Ovary (tissue), 3 donors: ENCODE measurements at regions not wholly inside any gene's neighbourhood (a gene's known extent, or its start where the extent isn't known, plus 50 kb on each side); places are given as distances from the start of the nearest gene placed in this dataset.

Source experiments
- EP300 ChIP-seq: sonication (generic); formaldehyde crosslinking; IDR thresholded peaks from one replicate; pipeline ENCODE4 v1.6.1; 2017; ENCODE audit warnings: antibody characterized with exemption
- POLR2A ChIP-seq: fragments of 450-650 bp; IDR thresholded peaks from one replicate; pipeline ENCODE4 v1.6.1; 2017; ENCODE audit warnings: antibody characterized with exemption, mild to moderate bottlenecking, moderate library complexity
- TF ChIP-seq, protein P1 (sequence below), 3 donors: fragments of 450-650 bp in 2 of 3; fragments of 200-600 bp in 1 of 3; IDR thresholded peaks; one replicate each; pipeline versions ENCODE4 v1.5.1 to v1.8.0; 2016 to 2022; ENCODE audit warnings: antibody characterized with exemption in 3 of 3, mild to moderate bottlenecking in 1 of 3
- donor health status: DM: no; HTN: no; CAD: no.

GRCh38 chr4:59369229-59369628 lies 1830.9 kb upstream of the ADGRL3 start:
- TF ChIP-seq EP300 (no peak), POLR2A (no peak)
- TF ChIP-seq, protein P1, sequence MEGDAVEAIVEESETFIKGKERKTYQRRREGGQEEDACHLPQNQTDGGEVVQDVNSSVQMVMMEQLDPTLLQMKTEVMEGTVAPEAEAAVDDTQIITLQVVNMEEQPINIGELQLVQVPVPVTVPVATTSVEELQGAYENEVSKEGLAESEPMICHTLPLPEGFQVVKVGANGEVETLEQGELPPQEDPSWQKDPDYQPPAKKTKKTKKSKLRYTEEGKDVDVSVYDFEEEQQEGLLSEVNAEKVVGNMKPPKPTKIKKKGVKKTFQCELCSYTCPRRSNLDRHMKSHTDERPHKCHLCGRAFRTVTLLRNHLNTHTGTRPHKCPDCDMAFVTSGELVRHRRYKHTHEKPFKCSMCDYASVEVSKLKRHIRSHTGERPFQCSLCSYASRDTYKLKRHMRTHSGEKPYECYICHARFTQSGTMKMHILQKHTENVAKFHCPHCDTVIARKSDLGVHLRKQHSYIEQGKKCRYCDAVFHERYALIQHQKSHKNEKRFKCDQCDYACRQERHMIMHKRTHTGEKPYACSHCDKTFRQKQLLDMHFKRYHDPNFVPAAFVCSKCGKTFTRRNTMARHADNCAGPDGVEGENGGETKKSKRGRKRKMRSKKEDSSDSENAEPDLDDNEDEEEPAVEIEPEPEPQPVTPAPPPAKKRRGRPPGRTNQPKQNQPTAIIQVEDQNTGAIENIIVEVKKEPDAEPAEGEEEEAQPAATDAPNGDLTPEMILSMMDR (IDR thresholded peaks at IDR 0.05): no peak
